ENCODE measurements at regions not wholly inside any gene's neighbourhood (a gene's known extent, or its start where the extent isn't known, plus 50 kb on each side); places are given as distances from the start of the nearest gene placed in this dataset.

DNA sequence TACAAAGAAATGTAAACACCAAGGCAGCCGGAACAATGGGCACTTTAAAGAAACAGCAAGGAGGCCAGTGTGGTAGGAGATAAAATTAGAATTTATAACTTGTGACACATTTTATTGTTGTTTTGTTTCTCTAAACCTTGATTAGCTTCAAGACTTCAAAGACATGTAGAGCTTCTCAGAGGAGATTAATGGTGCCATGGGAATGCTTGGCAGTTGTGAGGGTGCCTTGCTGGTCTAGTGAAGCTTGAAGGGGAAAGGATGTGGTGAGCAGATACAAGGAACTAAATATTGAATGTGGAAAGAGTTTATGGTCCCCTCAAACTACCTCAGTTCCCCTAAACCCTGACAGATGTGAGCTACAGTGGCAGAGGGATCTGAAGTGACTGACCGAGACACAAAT, 322.4 kb upstream of the ADAMTS16 start:
- TF ChIP-seq USF1 (IDR thresholded peaks at IDR 0.05), result no peak
- TF ChIP-seq EP300 (IDR thresholded peaks at IDR 0.05; ENCODE audit: borderline replicate concordance), result no peak
- TF ChIP-seq, protein P1, sequence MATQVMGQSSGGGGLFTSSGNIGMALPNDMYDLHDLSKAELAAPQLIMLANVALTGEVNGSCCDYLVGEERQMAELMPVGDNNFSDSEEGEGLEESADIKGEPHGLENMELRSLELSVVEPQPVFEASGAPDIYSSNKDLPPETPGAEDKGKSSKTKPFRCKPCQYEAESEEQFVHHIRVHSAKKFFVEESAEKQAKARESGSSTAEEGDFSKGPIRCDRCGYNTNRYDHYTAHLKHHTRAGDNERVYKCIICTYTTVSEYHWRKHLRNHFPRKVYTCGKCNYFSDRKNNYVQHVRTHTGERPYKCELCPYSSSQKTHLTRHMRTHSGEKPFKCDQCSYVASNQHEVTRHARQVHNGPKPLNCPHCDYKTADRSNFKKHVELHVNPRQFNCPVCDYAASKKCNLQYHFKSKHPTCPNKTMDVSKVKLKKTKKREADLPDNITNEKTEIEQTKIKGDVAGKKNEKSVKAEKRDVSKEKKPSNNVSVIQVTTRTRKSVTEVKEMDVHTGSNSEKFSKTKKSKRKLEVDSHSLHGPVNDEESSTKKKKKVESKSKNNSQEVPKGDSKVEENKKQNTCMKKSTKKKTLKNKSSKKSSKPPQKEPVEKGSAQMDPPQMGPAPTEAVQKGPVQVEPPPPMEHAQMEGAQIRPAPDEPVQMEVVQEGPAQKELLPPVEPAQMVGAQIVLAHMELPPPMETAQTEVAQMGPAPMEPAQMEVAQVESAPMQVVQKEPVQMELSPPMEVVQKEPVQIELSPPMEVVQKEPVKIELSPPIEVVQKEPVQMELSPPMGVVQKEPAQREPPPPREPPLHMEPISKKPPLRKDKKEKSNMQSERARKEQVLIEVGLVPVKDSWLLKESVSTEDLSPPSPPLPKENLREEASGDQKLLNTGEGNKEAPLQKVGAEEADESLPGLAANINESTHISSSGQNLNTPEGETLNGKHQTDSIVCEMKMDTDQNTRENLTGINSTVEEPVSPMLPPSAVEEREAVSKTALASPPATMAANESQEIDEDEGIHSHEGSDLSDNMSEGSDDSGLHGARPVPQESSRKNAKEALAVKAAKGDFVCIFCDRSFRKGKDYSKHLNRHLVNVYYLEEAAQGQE (IDR thresholded peaks at IDR 0.05; ENCODE audit: low read depth), result no peak
- no peak for TF ChIP-seq ZBTB7A (IDR thresholded peaks at IDR 0.05; ENCODE audit: low read depth)
- TF ChIP-seq TEAD4 (IDR thresholded peaks at IDR 0.05), result no peak
- no peak for TF ChIP-seq NFIC (IDR thresholded peaks at IDR 0.05)
- TF ChIP-seq EGR1 (IDR thresholded peaks at IDR 0.05), result no peak
- no peak for TF ChIP-seq TCF12 (IDR thresholded peaks at IDR 0.05; ENCODE audit: low read depth)
- no peak for TF ChIP-seq TAF1 (IDR thresholded peaks at IDR 0.05; ENCODE audit: low read depth)
- TF ChIP-seq CEBPB (IDR thresholded peaks at IDR 0.05), result no peak
- TF ChIP-seq, protein P2, sequence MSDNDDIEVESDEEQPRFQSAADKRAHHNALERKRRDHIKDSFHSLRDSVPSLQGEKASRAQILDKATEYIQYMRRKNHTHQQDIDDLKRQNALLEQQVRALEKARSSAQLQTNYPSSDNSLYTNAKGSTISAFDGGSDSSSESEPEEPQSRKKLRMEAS (IDR thresholded peaks at IDR 0.05), result no peak
- TF ChIP-seq CREB1 (IDR thresholded peaks at IDR 0.05; ENCODE audit: low read depth), result no peak
- no peak for TF ChIP-seq YY1 (IDR thresholded peaks at IDR 0.05; ENCODE audit: low read depth)
- TF ChIP-seq RAD21 (IDR thresholded peaks at IDR 0.05; ENCODE audit: low read depth), result no peak
- TF ChIP-seq FOXM1 (IDR thresholded peaks at IDR 0.05; ENCODE audit: borderline replicate concordance, low read depth), result no peak

- TF ChIP-seq CEBPB (IDR thresholded peaks at IDR 0.05), result no peak
- TF ChIP-seq EP300 (IDR thresholded peaks at IDR 0.05; ENCODE audit: borderline replicate concordance), result no peak
- TF ChIP-seq, protein P2 (IDR thresholded peaks at IDR 0.05), result no peak
- no peak for TF ChIP-seq YY1 (IDR thresholded peaks at IDR 0.05; ENCODE audit: low read depth)
- no peak for TF ChIP-seq TEAD4 (IDR thresholded peaks at IDR 0.05)
- TF ChIP-seq TCF12 (IDR thresholded peaks at IDR 0.05; ENCODE audit: low read depth), result no peak
- TF ChIP-seq TAF1 (IDR thresholded peaks at IDR 0.05; ENCODE audit: low read depth), result no peak
- TF ChIP-seq USF1 (IDR thresholded peaks at IDR 0.05), result no peak
Measured at GRCh38 chr5:4831325-4831724, 308.8 kb upstream of the ADAMTS16 start.

- no peak for TF ChIP-seq CREB1 (IDR thresholded peaks at IDR 0.05; ENCODE audit: low read depth)
- TF ChIP-seq RAD21 (IDR thresholded peaks at IDR 0.05; ENCODE audit: low read depth), result no peak
- no peak for TF ChIP-seq FOXM1 (IDR thresholded peaks at IDR 0.05; ENCODE audit: borderline replicate concordance, low read depth)
- TF ChIP-seq USF1 (IDR thresholded peaks at IDR 0.05), result no peak
- no peak for TF ChIP-seq TAF1 (IDR thresholded peaks at IDR 0.05; ENCODE audit: low read depth)
- TF ChIP-seq TEAD4 (IDR thresholded peaks at IDR 0.05), result no peak
- no peak for TF ChIP-seq EP300 (IDR thresholded peaks at IDR 0.05; ENCODE audit: borderline replicate concordance)
- no peak for TF ChIP-seq CEBPB (IDR thresholded peaks at IDR 0.05)
- TF ChIP-seq TCF12 (IDR thresholded peaks at IDR 0.05; ENCODE audit: low read depth), result no peak
- TF ChIP-seq, protein P1 (IDR thresholded peaks at IDR 0.05; ENCODE audit: low read depth), result no peak
- TF ChIP-seq, protein P2 (IDR thresholded peaks at IDR 0.05), result no peak
- no peak for TF ChIP-seq EGR1 (IDR thresholded peaks at IDR 0.05)
- TF ChIP-seq ZBTB7A (IDR thresholded peaks at IDR 0.05; ENCODE audit: low read depth), result no peak
- TF ChIP-seq YY1 (IDR thresholded peaks at IDR 0.05; ENCODE audit: low read depth), result no peak
Measured at GRCh38 chr5:4832471-4832870, 307.7 kb upstream of the ADAMTS16 start.

DNA sequence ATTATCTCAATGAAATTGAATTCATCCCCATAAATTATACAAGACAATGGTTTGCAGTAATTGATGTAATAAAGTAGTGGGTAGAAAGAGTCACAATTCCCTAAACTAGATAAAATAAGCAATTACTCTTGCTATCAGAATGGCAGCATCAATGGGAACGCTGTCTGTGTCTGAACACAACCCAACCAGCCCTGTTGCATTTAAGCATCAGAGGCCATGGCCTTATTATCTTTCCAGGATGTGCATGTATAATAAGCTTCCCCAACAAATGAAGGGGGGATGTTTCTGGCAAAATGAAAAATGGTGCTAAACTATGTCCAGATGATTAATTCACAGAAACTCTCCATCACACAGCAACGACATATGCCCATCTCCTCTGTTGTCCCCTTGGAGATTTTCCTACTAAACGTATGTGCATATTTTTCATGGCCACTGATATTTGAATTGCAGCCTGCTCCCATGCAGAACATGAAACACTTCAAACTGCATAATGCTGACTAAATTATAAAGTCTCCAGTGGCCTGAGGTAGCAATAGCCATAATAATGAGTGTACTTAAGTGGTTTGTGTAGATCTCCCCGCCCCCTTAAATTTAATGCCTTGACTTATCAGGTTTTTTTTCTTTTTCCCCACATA, 306.9 kb upstream of the ADAMTS16 start:
- TF ChIP-seq CEBPB (IDR thresholded peaks at IDR 0.05) (no peak), TCF12 (IDR thresholded peaks at IDR 0.05; ENCODE audit: low read depth) (no peak), ZBTB7A (IDR thresholded peaks at IDR 0.05; ENCODE audit: low read depth) (no peak), FOXM1 (IDR thresholded peaks at IDR 0.05; ENCODE audit: borderline replicate concordance, low read depth) (no peak), EGR1 (IDR thresholded peaks at IDR 0.05) (no peak), RAD21 (IDR thresholded peaks at IDR 0.05; ENCODE audit: low read depth) (no peak), YY1 (IDR thresholded peaks at IDR 0.05; ENCODE audit: low read depth) (no peak), TAF1 (IDR thresholded peaks at IDR 0.05; ENCODE audit: low read depth) (no peak), CREB1 (IDR thresholded peaks at IDR 0.05; ENCODE audit: low read depth) (no peak), NFIC (IDR thresholded peaks at IDR 0.05) (no peak), TEAD4 (IDR thresholded peaks at IDR 0.05) (no peak), USF1 (IDR thresholded peaks at IDR 0.05) (no peak), EP300 (IDR thresholded peaks at IDR 0.05; ENCODE audit: borderline replicate concordance) (no peak)
- TF ChIP-seq, protein P1 (IDR thresholded peaks at IDR 0.05; ENCODE audit: low read depth), result no peak
- TF ChIP-seq, protein P2 (IDR thresholded peaks at IDR 0.05), result no peak

Measured in Ishikawa (cell line).